Loucy (cell line): ENCODE measurements at regions not wholly inside any gene's neighbourhood (a gene's known extent, or its start where the extent isn't known, plus 50 kb on each side); places are given as distances from the start of the nearest gene placed in this dataset.

Experiments used
- H2AFZ ChIP-seq: fragments of 200-600 bp; sonication (generic); 2 replicates; pipeline ENCODE4 v1.6.0; 2016; ENCODE audit warnings: antibody characterized with exemption, mild to moderate bottlenecking, low read length, moderate library complexity
- H3F3A ChIP-seq: fragments of 200-600 bp; 2 replicates; pipeline ENCODE4 v1.6.0; 2016; ENCODE audit warnings: antibody characterized with exemption, low read depth, mild to moderate bottlenecking
- H3K27me3 ChIP-seq: fragments of 200-600 bp; sonication (generic); 2 replicates; pipeline ENCODE4 v1.6.1; 2014; ENCODE audit warnings: low read length, mild to moderate bottlenecking; ENCODE audit not compliant: insufficient read depth, poor library complexity, severe bottlenecking
- H3K36me3 ChIP-seq: fragments of 200-600 bp; sonication (generic); 2 replicates; pipeline ENCODE4 v1.6.1; 2016; ENCODE audit warnings: low read length; ENCODE audit not compliant: insufficient read depth
- H3K4me1 ChIP-seq: fragments of 200-600 bp; sonication (generic); 2 replicates; pipeline ENCODE4 v1.5.1; 2014; ENCODE audit warnings: low read length, mild to moderate bottlenecking; ENCODE audit not compliant: insufficient read depth, poor library complexity, severe bottlenecking
- H3K4me2 ChIP-seq: fragments of 200-600 bp; sonication (generic); 2 replicates; pipeline ENCODE4 v1.6.0; 2014; ENCODE audit warnings: antibody characterized with exemption, low read length, low read depth, mild to moderate bottlenecking; ENCODE audit not compliant: poor library complexity, severe bottlenecking
- H3K4me3 ChIP-seq: fragments of 200-600 bp; sonication (generic); 2 replicates; pipeline ENCODE4 v1.5.1; 2014; ENCODE audit warnings: low read length, mild to moderate bottlenecking, mixed read lengths; ENCODE audit not compliant: poor library complexity, severe bottlenecking
- H3K79me2 ChIP-seq: fragments of 200-600 bp; sonication (generic); 2 replicates; pipeline ENCODE4 v1.6.1; 2014; ENCODE audit warnings: low read length; ENCODE audit not compliant: insufficient read depth
- H3K9ac ChIP-seq: fragments of 200-600 bp; sonication (generic); 2 replicates; pipeline ENCODE4 v1.6.0; 2014; ENCODE audit warnings: mild to moderate bottlenecking, low read depth, low read length, moderate library complexity; ENCODE audit not compliant: poor library complexity, severe bottlenecking
- H3K9me2 ChIP-seq: fragments of 200-600 bp; sonication (generic); replicated peaks from 2 replicates; pipeline ENCODE4 v1.6.1; 2016; ENCODE audit warnings: low read depth, low read length, mixed read lengths
- H3K9me3 ChIP-seq: fragments of 200-600 bp; sonication (generic); 2 replicates; pipeline ENCODE4 v1.6.1; 2014; ENCODE audit warnings: mild to moderate bottlenecking, antibody characterized with exemption, low read length, low read depth; ENCODE audit not compliant: insufficient read depth
- H4K20me1 ChIP-seq: fragments of 200-600 bp; sonication (generic); 2 replicates; pipeline ENCODE4 v1.6.0; 2014; ENCODE audit warnings: antibody characterized with exemption, low read length, mild to moderate bottlenecking; ENCODE audit not compliant: insufficient read depth, poor library complexity, severe bottlenecking
- CTCF ChIP-seq: fragments of 200-600 bp; sonication (generic); conservative IDR thresholded peaks from 2 replicates; pipeline ENCODE4 v1.5.1; 2014; ENCODE audit warnings: mild to moderate bottlenecking, antibody characterized with exemption, low read length
- EZH2phosphoT487 ChIP-seq: fragments of 200-600 bp; IDR thresholded peaks from 2 replicates; pipeline ENCODE4 v1.6.1; 2018; ENCODE audit warnings: antibody characterized with exemption, mild to moderate bottlenecking, moderate library complexity, borderline replicate concordance

GRCh38 chr20:22905658-22906057 lies 129.5 kb upstream of the SSTR4 start:
- H3K4me3 ChIP-seq, result no peak overlapping the region
- H3K36me3 ChIP-seq, result no peaks in the 10 kb centered on the region
- TF ChIP-seq EZH2phosphoT487, result no peak
- TF ChIP-seq CTCF, result no peak
- no peaks in the 10 kb centered on the region for H3K4me1 ChIP-seq
- no peaks in the 10 kb centered on the region for H3F3A ChIP-seq
- no peaks in the 10 kb centered on the region for H3K9me3 ChIP-seq
- H3K9me2 ChIP-seq, result no peaks in the 10 kb centered on the region
- no peak overlapping the region for H3K9ac ChIP-seq
- H3K27me3 ChIP-seq, result no peaks in the 10 kb centered on the region
- H4K20me1 ChIP-seq, result no peaks in the 10 kb centered on the region
- no peak overlapping the region for H3K4me2 ChIP-seq
- no peaks in the 10 kb centered on the region for H3K79me2 ChIP-seq
- H2AFZ ChIP-seq, result no peak overlapping the region

- H2AFZ ChIP-seq, result no peak overlapping the region
- no peaks in the 10 kb centered on the region for H3K27me3 ChIP-seq
- H3K36me3 ChIP-seq, result no peaks in the 10 kb centered on the region
- H3K9ac ChIP-seq, result no peak overlapping the region
- no peaks in the 10 kb centered on the region for H3K79me2 ChIP-seq
- no peak overlapping the region for H3K4me2 ChIP-seq
- no peaks in the 10 kb centered on the region for H3K4me1 ChIP-seq
- H3K9me2 ChIP-seq, result no peaks in the 10 kb centered on the region
- no peaks in the 10 kb centered on the region for H3F3A ChIP-seq
- no peaks in the 10 kb centered on the region for H3K9me3 ChIP-seq
- TF ChIP-seq CTCF (no peak), EZH2phosphoT487 (no peak)
- H3K4me3 ChIP-seq, result no peak overlapping the region
- no peaks in the 10 kb centered on the region for H4K20me1 ChIP-seq
These were observed 126.7 kb upstream of the SSTR4 start for GRCh38 chr20:22908437-22908836.

- H3K36me3 ChIP-seq, result no peaks in the 10 kb centered on the region
- no peaks in the 10 kb centered on the region for H3K79me2 ChIP-seq
- no peaks in the 10 kb centered on the region for H3F3A ChIP-seq
- no peak overlapping the region for H2AFZ ChIP-seq
- TF ChIP-seq CTCF (no peak), EZH2phosphoT487 (no peak)
- H3K9me3 ChIP-seq, result no peaks in the 10 kb centered on the region
- H3K9me2 ChIP-seq, result no peaks in the 10 kb centered on the region
- no peak overlapping the region for H3K4me2 ChIP-seq
- no peak overlapping the region for H3K9ac ChIP-seq
- H3K27me3 ChIP-seq, result no peaks in the 10 kb centered on the region
- H3K4me1 ChIP-seq, result no peaks in the 10 kb centered on the region
- no peak overlapping the region for H3K4me3 ChIP-seq
- H4K20me1 ChIP-seq, result no peaks in the 10 kb centered on the region
These were observed 126.2 kb upstream of the SSTR4 start for GRCh38 chr20:22908944-22909343.
